Smooth muscle cell (in vitro differentiated cells): ENCODE measurements at regions not wholly inside any gene's neighbourhood (a gene's known extent, or its start where the extent isn't known, plus 50 kb on each side); places are given as distances from the start of the nearest gene placed in this dataset.

Experiments used
- DNase-seq: peaks from one replicate; lab custom pipeline; 2025; ENCODE audit not compliant: unreplicated experiment; lab: John Stamatoyannopoulos, UW
- H2AFZ ChIP-seq: fragments of 200-600 bp; sonication (generic); 2 replicates; pipeline ENCODE4 v1.6.0; 2016; ENCODE audit warnings: antibody characterized with exemption, low read depth, mild to moderate bottlenecking
- H3F3A ChIP-seq: fragments of 200-600 bp; sonication (generic); 2 replicates; pipeline ENCODE4 v1.6.0; 2017; ENCODE audit warnings: antibody characterized with exemption, low read depth
- H3K27ac ChIP-seq: fragments of 200-600 bp; sonication (generic); 2 replicates; pipeline ENCODE4 v1.5.1; 2016; ENCODE audit warnings: low read depth, mild to moderate bottlenecking
- H3K27me3 ChIP-seq: fragments of 200-600 bp; sonication (generic); 2 replicates; pipeline ENCODE4 v1.6.1; 2016; ENCODE audit warnings: low read depth, mild to moderate bottlenecking
- H3K36me3 ChIP-seq: fragments of 200-600 bp; sonication (generic); 2 replicates; pipeline ENCODE4 v1.5.1; 2016; ENCODE audit warnings: low read depth
- H3K4me1 ChIP-seq: fragments of 200-600 bp; sonication (generic); 2 replicates; pipeline ENCODE4 v1.5.1; 2016; ENCODE audit warnings: low read depth
- H3K4me2 ChIP-seq: fragments of 200-600 bp; sonication (generic); 2 replicates; pipeline ENCODE4 v1.6.0; 2016; ENCODE audit warnings: mild to moderate bottlenecking
- H3K4me3 ChIP-seq: fragments of 200-600 bp; sonication (generic); 2 replicates; pipeline ENCODE4 v1.5.1; 2016; ENCODE audit warnings: mild to moderate bottlenecking
- H3K79me2 ChIP-seq: fragments of 200-600 bp; sonication (generic); 2 replicates; pipeline ENCODE4 v1.6.0; 2016; ENCODE audit warnings: low read depth, mild to moderate bottlenecking
- H3K9ac ChIP-seq: fragments of 200-600 bp; sonication (generic); 2 replicates; pipeline ENCODE4 v1.6.0; 2016; ENCODE audit warnings: low read depth
- H3K9me3 ChIP-seq: fragments of 200-600 bp; sonication (generic); replicated peaks from 2 replicates; pipeline ENCODE4 v1.5.1; 2016; ENCODE audit warnings: low read depth
- H4K20me1 ChIP-seq: fragments of 200-600 bp; sonication (generic); 2 replicates; pipeline ENCODE4 v1.6.0; 2016; ENCODE audit warnings: low read depth
- WGBS: methylation state at CpG from one replicate; pipeline ENCODE4 v1.1.7; 2016; ENCODE audit warnings: low lambda C conversion rate; 5-methylcytosine and 5-hydroxymethylcytosine counted together
- TF ChIP-seq, protein P1 (sequence below): fragments of 200-600 bp; sonication (generic); IDR thresholded peaks from 2 replicates; pipeline ENCODE4 v1.5.1; 2017; ENCODE audit warnings: borderline replicate concordance, mild to moderate bottlenecking, antibody characterized with exemption; ENCODE audit not compliant: insufficient read depth, poor library complexity, severe bottlenecking

DNA sequence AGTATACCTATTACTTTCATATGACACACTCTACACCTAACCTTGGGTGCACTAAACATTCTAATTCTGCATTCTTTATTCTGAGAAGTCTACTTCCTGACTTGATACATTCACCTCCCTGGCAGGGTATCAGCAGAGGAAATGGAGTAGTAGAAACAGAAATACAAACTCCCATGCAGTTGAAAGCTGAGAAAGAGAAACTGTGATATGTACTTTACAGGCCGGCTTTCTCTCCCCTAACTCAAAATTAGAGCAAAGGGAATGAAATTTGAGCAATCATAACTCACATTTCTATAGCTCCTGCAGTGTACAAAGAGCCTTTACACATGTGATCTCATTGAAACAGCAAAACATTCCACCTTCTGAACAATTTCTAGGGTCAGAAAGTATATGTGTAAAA is 135.5 kb upstream of the COL8A1 start:
- Histone ChIP-seq H3K27ac (peak overlapping the region; percentile 76), H3K9me3 (no peaks in the 10 kb centered on the region), H3K4me1 (no peaks in the 10 kb centered on the region), H3K4me3 (no peak overlapping the region), H3K9ac (no peak overlapping the region), H2AFZ (peak overlapping the region; percentile 83), H3K27me3 (no peaks in the 10 kb centered on the region), H3K4me2 (peak overlapping the region; percentile 45), H4K20me1 (no peaks in the 10 kb centered on the region), H3K79me2 (no peaks in the 10 kb centered on the region), H3F3A (no peaks in the 10 kb centered on the region), H3K36me3 (no peaks in the 10 kb centered on the region)
- DNase-seq = no peak
- TF ChIP-seq, protein P1, sequence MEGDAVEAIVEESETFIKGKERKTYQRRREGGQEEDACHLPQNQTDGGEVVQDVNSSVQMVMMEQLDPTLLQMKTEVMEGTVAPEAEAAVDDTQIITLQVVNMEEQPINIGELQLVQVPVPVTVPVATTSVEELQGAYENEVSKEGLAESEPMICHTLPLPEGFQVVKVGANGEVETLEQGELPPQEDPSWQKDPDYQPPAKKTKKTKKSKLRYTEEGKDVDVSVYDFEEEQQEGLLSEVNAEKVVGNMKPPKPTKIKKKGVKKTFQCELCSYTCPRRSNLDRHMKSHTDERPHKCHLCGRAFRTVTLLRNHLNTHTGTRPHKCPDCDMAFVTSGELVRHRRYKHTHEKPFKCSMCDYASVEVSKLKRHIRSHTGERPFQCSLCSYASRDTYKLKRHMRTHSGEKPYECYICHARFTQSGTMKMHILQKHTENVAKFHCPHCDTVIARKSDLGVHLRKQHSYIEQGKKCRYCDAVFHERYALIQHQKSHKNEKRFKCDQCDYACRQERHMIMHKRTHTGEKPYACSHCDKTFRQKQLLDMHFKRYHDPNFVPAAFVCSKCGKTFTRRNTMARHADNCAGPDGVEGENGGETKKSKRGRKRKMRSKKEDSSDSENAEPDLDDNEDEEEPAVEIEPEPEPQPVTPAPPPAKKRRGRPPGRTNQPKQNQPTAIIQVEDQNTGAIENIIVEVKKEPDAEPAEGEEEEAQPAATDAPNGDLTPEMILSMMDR = no peak
- 89% methylated on average over 1 of the region's 1 CpG for WGBS

DNA sequence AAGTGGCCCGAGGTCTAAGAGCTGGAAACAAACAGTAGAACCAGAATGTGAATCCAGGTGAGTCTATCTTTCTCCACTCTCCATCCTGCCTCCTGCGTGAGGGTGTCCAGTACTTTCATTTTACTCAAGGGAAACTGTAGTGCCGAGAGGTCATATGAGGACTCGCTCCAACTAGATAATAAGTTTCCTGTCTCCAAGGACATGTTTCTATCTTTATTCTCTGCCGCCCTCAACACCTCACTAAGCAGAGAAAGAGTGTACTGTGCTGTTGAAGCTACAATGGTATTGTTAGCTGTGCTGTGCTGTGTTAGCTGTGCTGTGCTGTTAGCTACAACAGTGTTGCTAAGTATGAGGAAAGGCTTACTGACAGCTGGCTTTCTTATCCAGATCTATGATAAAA is 137.9 kb upstream of the COL8A1 start:
- H3K9ac ChIP-seq = no peak overlapping the region
- no peak overlapping the region for H3K4me3 ChIP-seq
- no peaks in the 10 kb centered on the region for H3F3A ChIP-seq
- H4K20me1 ChIP-seq = no peaks in the 10 kb centered on the region
- TF ChIP-seq, protein P1 = no peak
- no peaks in the 10 kb centered on the region for H3K36me3 ChIP-seq
- H2AFZ ChIP-seq = no peak overlapping the region
- no peaks in the 10 kb centered on the region for H3K79me2 ChIP-seq
- H3K27ac ChIP-seq = no peak overlapping the region
- H3K4me1 ChIP-seq = no peaks in the 10 kb centered on the region
- no peak overlapping the region for H3K4me2 ChIP-seq
- DNase-seq = no peak
- no peaks in the 10 kb centered on the region for H3K9me3 ChIP-seq
- no peaks in the 10 kb centered on the region for H3K27me3 ChIP-seq
- 90% methylated on average over 5 of the region's 5 CpGs for WGBS

- Histone ChIP-seq H3K27me3 (no peaks in the 10 kb centered on the region), H4K20me1 (no peaks in the 10 kb centered on the region), H3K4me3 (no peak overlapping the region), H3K27ac (no peak overlapping the region), H3K4me2 (no peak overlapping the region), H3F3A (no peaks in the 10 kb centered on the region), H3K79me2 (no peaks in the 10 kb centered on the region), H3K36me3 (no peaks in the 10 kb centered on the region), H3K9ac (no peak overlapping the region), H3K9me3 (no peaks in the 10 kb centered on the region), H3K4me1 (no peaks in the 10 kb centered on the region), H2AFZ (no peak overlapping the region)
- 45% methylated on average over 4 of the region's 4 CpGs for WGBS
- DNase-seq = no peak
- TF ChIP-seq, protein P1 = peak; percentile 75
These were observed 138.9 kb upstream of the COL8A1 start for GRCh38 chr3:99499235-99500158.
